ENCODE measurements at regions not wholly inside any gene's neighbourhood (a gene's known extent, or its start where the extent isn't known, plus 50 kb on each side); places are given as distances from the start of the nearest gene placed in this dataset.

DNA sequence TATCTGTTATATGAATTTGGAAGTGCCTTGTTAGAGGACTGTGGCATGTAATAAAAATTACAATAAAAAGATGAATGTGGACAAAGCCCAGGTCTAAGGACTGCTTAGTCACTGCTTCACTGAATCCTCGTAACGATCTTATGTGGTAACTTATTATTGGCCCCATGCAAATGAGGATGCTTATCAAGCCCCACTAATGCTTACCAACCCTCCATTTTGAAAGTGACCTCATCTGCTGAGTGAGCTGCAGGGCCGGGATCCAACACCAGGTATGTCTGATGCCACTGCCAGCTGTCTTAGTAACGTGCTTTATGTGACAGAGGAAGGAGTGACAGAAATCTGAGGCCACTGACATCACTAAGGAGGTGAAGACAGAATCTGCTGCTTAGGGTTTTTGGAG, 65.3 kb upstream of the CCDC85A start:
- no peak for TF ChIP-seq EZH2phosphoT487 (conservative IDR thresholded peaks at IDR 0.05; ENCODE audit: low read length)
- TF ChIP-seq, protein P1, sequence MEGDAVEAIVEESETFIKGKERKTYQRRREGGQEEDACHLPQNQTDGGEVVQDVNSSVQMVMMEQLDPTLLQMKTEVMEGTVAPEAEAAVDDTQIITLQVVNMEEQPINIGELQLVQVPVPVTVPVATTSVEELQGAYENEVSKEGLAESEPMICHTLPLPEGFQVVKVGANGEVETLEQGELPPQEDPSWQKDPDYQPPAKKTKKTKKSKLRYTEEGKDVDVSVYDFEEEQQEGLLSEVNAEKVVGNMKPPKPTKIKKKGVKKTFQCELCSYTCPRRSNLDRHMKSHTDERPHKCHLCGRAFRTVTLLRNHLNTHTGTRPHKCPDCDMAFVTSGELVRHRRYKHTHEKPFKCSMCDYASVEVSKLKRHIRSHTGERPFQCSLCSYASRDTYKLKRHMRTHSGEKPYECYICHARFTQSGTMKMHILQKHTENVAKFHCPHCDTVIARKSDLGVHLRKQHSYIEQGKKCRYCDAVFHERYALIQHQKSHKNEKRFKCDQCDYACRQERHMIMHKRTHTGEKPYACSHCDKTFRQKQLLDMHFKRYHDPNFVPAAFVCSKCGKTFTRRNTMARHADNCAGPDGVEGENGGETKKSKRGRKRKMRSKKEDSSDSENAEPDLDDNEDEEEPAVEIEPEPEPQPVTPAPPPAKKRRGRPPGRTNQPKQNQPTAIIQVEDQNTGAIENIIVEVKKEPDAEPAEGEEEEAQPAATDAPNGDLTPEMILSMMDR (IDR thresholded peaks at IDR 0.05; ENCODE audit: insufficient read depth, low read length, poor library complexity, severe bottlenecking), result no peak
